WI38 (cell line): ENCODE measurements at regions not wholly inside any gene's neighbourhood (a gene's known extent, or its start where the extent isn't known, plus 50 kb on each side); places are given as distances from the start of the nearest gene placed in this dataset.

Experiments
- H3K4me3 ChIP-seq: 2 replicates; pipeline ENCODE4 v1.5.1; 2011; ENCODE audit warnings: low read depth, mild to moderate bottlenecking, control low read depth, low read length
- TF ChIP-seq, protein P1 (sequence below): IDR thresholded peaks from 2 replicates; pipeline ENCODE4 v1.5.1; 2012; ENCODE audit warnings: low read depth, mild to moderate bottlenecking, control low read depth, low read length

DNA sequence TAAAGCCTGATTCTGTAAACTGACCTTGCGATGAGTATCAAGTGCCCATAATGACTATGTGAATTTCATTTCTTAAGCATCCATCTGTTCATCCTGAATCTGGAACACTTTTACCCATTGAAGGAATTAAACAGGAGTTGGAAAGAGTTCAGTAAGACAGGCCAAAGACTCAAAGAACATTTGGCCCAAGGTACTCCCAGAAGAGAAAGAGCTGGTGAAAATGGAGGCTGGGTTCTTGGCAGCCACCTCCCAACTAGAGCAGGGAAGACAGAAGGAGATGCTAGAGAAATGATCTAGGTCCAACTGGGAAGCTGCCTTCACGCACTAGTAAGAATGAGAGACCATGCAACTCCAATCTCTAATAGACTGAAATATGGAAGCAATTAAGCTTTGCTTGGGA, 57.1 kb upstream of the ADRA1D start:
- TF ChIP-seq, protein P1, sequence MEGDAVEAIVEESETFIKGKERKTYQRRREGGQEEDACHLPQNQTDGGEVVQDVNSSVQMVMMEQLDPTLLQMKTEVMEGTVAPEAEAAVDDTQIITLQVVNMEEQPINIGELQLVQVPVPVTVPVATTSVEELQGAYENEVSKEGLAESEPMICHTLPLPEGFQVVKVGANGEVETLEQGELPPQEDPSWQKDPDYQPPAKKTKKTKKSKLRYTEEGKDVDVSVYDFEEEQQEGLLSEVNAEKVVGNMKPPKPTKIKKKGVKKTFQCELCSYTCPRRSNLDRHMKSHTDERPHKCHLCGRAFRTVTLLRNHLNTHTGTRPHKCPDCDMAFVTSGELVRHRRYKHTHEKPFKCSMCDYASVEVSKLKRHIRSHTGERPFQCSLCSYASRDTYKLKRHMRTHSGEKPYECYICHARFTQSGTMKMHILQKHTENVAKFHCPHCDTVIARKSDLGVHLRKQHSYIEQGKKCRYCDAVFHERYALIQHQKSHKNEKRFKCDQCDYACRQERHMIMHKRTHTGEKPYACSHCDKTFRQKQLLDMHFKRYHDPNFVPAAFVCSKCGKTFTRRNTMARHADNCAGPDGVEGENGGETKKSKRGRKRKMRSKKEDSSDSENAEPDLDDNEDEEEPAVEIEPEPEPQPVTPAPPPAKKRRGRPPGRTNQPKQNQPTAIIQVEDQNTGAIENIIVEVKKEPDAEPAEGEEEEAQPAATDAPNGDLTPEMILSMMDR, result no peak
- H3K4me3 ChIP-seq, result no peak overlapping the region

- TF ChIP-seq, protein P1, result no peak
- no peak overlapping the region for H3K4me3 ChIP-seq
These were observed 56.0 kb upstream of the ADRA1D start for GRCh38 chr20:4305091-4305490.

DNA sequence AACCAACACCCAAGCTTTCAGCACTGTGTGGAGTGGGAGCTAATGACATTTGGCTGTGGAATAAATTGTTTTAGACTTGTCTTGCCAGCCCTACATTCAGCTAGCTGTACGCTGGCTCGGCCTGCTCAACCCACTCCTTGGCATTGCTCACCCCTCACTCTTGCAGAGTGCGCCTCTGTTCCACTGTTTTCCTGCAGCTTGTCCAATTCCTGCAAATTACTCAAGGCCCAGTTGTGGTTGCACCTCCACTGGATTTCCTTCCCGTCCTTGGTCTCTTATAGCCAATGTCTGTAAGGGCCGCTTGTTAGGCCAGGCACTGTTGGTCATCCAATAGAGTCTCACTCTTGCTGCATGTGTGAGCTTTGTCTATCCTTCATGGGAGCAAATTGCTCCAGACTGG, 55.5 kb upstream of the ADRA1D start:
- TF ChIP-seq, protein P1, result no peak

DNA sequence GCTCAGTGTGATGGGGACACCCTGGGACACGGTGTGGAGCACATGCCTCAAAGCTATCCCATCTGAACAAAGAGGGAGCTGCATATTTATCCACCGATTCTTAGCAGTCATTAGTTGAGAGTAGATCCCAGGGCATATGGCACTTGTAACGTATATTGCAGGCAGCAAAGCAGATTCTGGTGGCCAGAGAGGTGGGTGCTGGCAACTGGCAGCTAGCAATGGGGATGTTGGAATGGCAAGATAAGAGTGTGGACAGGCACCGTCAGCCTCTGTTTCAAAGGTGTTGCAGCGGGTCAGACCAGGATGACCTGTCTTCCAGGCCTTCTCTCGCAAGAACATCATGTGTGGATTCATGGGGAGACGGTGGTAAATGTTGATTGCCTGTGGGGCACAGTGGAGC, 54.0 kb upstream of the ADRA1D start:
- H3K4me3 ChIP-seq, result no peak overlapping the region
- TF ChIP-seq, protein P1, result no peak

More for the DNA sequence above, 55.5 kb upstream of the ADRA1D start:
- no peak overlapping the region for H3K4me3 ChIP-seq

- H3K4me3 ChIP-seq, result no peak overlapping the region
- TF ChIP-seq, protein P1, result no peak
These were observed 51.8 kb upstream of the ADRA1D start for GRCh38 chr20:4300921-4301320.

DNA sequence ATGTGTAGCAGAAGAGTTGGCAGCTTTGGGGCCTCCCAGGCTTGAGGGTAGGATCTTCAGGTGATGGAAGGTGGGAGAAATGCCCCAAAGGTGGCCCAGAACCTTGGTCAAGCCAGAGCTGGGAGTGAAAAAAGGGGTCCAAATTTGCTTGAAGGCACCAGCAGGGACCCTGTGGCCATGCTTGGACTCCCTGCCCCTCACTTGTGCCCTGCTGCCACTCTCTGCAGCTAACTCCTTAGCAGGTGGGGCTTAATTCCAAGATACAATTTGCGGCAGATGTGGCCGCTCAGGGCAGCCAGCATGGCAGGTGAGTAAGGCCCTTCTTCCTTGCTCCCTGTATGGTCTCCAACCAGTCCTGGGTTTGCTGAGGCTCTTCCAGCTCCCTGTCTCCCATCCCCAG, 51.3 kb upstream of the ADRA1D start:
- TF ChIP-seq, protein P1, result no peak
- H3K4me3 ChIP-seq, result no peak overlapping the region

DNA sequence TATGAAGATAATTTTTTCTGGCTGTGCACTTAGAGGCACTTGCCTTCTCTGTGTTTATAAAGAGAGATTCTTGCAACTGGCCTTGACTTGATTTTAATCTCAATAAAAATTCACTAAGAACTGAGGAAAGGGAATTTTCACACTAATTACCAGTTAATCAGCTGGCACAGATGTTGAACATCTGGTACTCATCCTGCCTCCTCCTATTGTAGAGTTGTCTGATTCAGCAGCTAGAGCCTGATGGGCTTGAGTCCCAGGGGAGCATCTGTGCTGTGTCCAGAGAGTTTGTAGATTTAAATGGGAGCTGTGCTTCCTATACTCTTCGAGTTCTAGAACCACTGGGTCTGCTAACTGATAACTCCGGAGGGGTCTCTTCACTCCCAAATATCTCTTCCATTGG, 50.7 kb upstream of the ADRA1D start:
- no peak overlapping the region for H3K4me3 ChIP-seq
- TF ChIP-seq, protein P1, result no peak
